SK-N-SH (cell line): ENCODE measurements at regions not wholly inside any gene's neighbourhood (a gene's known extent, or its start where the extent isn't known, plus 50 kb on each side); places are given as distances from the start of the nearest gene placed in this dataset.

Experiments
- CTCF ChIP-seq: fragments of 200-600 bp; sonication (generic); IDR thresholded peaks from 2 replicates; pipeline ENCODE4 v1.6.1; 2017; ENCODE audit warnings: antibody characterized with exemption, mild to moderate bottlenecking, moderate library complexity
- RAD21 ChIP-seq: IDR thresholded peaks from 2 replicates; pipeline ENCODE4 v1.6.1; 2012; ENCODE audit warnings: mild to moderate bottlenecking, low read length
- RCOR1 ChIP-seq: fragments of 150-350 bp; IDR thresholded peaks from 2 replicates; pipeline ENCODE4 v1.6.1; 2017; ENCODE audit warnings: antibody characterized with exemption, low read length
- ZBTB33 ChIP-seq: IDR thresholded peaks from 2 replicates; pipeline ENCODE4 v1.4.0; 2012; ENCODE audit warnings: low read depth, borderline replicate concordance
- TF ChIP-seq, protein P1 (sequence below): IDR thresholded peaks from 2 replicates; pipeline ENCODE4; 2012

- no peak for TF ChIP-seq CTCF
- TF ChIP-seq ZBTB33, result no peak
- TF ChIP-seq RCOR1, result no peak
- TF ChIP-seq RAD21, result no peak
- TF ChIP-seq, protein P1, sequence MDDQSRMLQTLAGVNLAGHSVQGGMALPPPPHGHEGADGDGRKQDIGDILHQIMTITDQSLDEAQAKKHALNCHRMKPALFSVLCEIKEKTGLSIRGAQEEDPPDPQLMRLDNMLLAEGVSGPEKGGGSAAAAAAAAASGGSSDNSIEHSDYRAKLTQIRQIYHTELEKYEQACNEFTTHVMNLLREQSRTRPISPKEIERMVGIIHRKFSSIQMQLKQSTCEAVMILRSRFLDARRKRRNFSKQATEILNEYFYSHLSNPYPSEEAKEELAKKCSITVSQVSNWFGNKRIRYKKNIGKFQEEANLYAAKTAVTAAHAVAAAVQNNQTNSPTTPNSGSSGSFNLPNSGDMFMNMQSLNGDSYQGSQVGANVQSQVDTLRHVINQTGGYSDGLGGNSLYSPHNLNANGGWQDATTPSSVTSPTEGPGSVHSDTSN, result no peak
Measured at GRCh38 chr16:80330150-80330549, 210.6 kb upstream of the DYNLRB2 start.
